Activated CD8-positive, alpha-beta memory T cell treated with anti-CD3 and anti-CD28 coated beads, Interleukin-2, amount 50 U/mL, for 24 hours (primary cell): ENCODE measurements at regions not wholly inside any gene's neighbourhood (a gene's known extent, or its start where the extent isn't known, plus 50 kb on each side); places are given as distances from the start of the nearest gene placed in this dataset.

Experiments used
- DNase-seq: peaks from one replicate; pipeline ENCODE4 v3.0.0-alpha.2; 2020; ENCODE audit errors: extremely low read depth

- DNase-seq = no peak
Measured at GRCh38 chr20:20933142-20933958, 172.8 kb downstream of the LINC00237 start.

GRCh38 chr20:20932156-20932555 lies 174.0 kb downstream of the LINC00237 start:
- no peak for DNase-seq

GRCh38 chr20:20931632-20932031 lies 174.5 kb downstream of the LINC00237 start:
- no peak for DNase-seq

- DNase-seq = no peak
Measured at GRCh38 chr20:20931024-20931423, 175.1 kb downstream of the LINC00237 start.

- DNase-seq = no peak
Measured at GRCh38 chr20:20930500-20930899, 175.7 kb downstream of the LINC00237 start.

- DNase-seq = no peak
Measured at GRCh38 chr20:20929341-20929740, 176.8 kb downstream of the LINC00237 start.

GRCh38 chr20:20926222-20926905 lies 179.8 kb downstream of the LINC00237 start:
- no peak for DNase-seq

GRCh38 chr20:20920433-20920832 lies 185.7 kb downstream of the LINC00237 start:
- no peak for DNase-seq

- no peak for DNase-seq
Measured at GRCh38 chr20:20915844-20916243, 190.3 kb downstream of the LINC00237 start.

- DNase-seq = no peak
Measured at GRCh38 chr20:20904501-20904831, 192.0 kb upstream of the RALGAPA2 start.

GRCh38 chr20:20903773-20904500 lies 191.5 kb upstream of the RALGAPA2 start:
- DNase-seq = no peak

- no peak for DNase-seq
Measured at GRCh38 chr20:20897922-20898321, 185.5 kb upstream of the RALGAPA2 start.

- DNase-seq = no peak
Measured at GRCh38 chr20:20897145-20897544, 184.7 kb upstream of the RALGAPA2 start.

GRCh38 chr20:20896606-20897005 lies 184.2 kb upstream of the RALGAPA2 start:
- no peak for DNase-seq

- DNase-seq = no peak
Measured at GRCh38 chr20:20895537-20895936, 183.1 kb upstream of the RALGAPA2 start.

- no peak for DNase-seq
Measured at GRCh38 chr20:20894753-20895152, 182.3 kb upstream of the RALGAPA2 start.

- DNase-seq = no peak
Measured at GRCh38 chr20:20894280-20894679, 181.8 kb upstream of the RALGAPA2 start.

- no peak for DNase-seq
Measured at GRCh38 chr20:20892328-20892727, 179.9 kb upstream of the RALGAPA2 start.

GRCh38 chr20:20890751-20891150 lies 178.3 kb upstream of the RALGAPA2 start:
- no peak for DNase-seq

- DNase-seq = no peak
Measured at GRCh38 chr20:20888936-20889335, 176.5 kb upstream of the RALGAPA2 start.

GRCh38 chr20:20888266-20888656 lies 175.8 kb upstream of the RALGAPA2 start:
- DNase-seq = no peak

- DNase-seq = no peak
Measured at GRCh38 chr20:20887593-20888265, 175.3 kb upstream of the RALGAPA2 start.
